ENCODE measurements at regions not wholly inside any gene's neighbourhood (a gene's known extent, or its start where the extent isn't known, plus 50 kb on each side); places are given as distances from the start of the nearest gene placed in this dataset.
A peak's percentile ranks its signal among the peaks of the same experiment; 100 is the strongest.

GRCh38 chr3:83230376-83230775 lies 1468.9 kb upstream of the GBE1 start:
- H3K4me3 ChIP-seq (ENCODE audit: low read length) = peak overlapping the region; percentile 60
- H3K4me1 ChIP-seq (ENCODE audit: low read length) = 0 out of 2 replicates have a peak, but pooled peaks cover 6% of the 10 kb centered on the region
- no peak for TF ChIP-seq EZH2 (optimal IDR thresholded peaks at IDR 0.05; ENCODE audit: low read depth, low read length)
- TF ChIP-seq EZH2phosphoT487 (IDR thresholded peaks at IDR 0.05; ENCODE audit: low read length) = no peak
- TF ChIP-seq CTCF (IDR thresholded peaks at IDR 0.05; ENCODE audit: low read length) = no peak
- H3K79me2 ChIP-seq (ENCODE audit: low read length) = no peaks in the 10 kb centered on the region
- peak overlapping the region; percentile 54; the same call in 1 of the 2 replicates for H3K9ac ChIP-seq (ENCODE audit: low read length)
- peak overlapping the region; percentile 70; the same call in 1 of the 2 replicates for H3K27ac ChIP-seq (ENCODE audit: low read length)
- DNase-seq = no peak
- no peaks in the 10 kb centered on the region for H3K27me3 ChIP-seq (replicated peaks; ENCODE audit: insufficient read depth, low read length)
- H4K20me1 ChIP-seq (ENCODE audit: insufficient read depth, low read length) = no peaks in the 10 kb centered on the region
- H3K4me2 ChIP-seq (ENCODE audit: low read depth, low read length) = peak overlapping the region; percentile 57
- H3K36me3 ChIP-seq (replicated peaks; ENCODE audit: insufficient read depth, low read length) = no peaks in the 10 kb centered on the region
- H3F3A ChIP-seq (ENCODE audit: insufficient read depth, low read length) = peaks cover 8% of the 10 kb centered on the region
- peak overlapping the region; percentile 61 for H2AFZ ChIP-seq (ENCODE audit: low read length)
- no peaks in the 10 kb centered on the region for H3K9me3 ChIP-seq (replicated peaks; ENCODE audit: insufficient read depth, low read length)
- H3K9me2 ChIP-seq (replicated peaks; ENCODE audit: insufficient read depth, low read length) = no peaks in the 10 kb centered on the region

GRCh38 chr3:83226751-83227150 lies 1465.3 kb upstream of the GBE1 start:
- Histone ChIP-seq H3K27me3 (replicated peaks; ENCODE audit: insufficient read depth, low read length) (no peaks in the 10 kb centered on the region), H3F3A (ENCODE audit: insufficient read depth, low read length) (peaks cover 8% of the 10 kb centered on the region), H3K4me3 (ENCODE audit: low read length) (no peak overlapping the region), H2AFZ (ENCODE audit: low read length) (no peak overlapping the region), H4K20me1 (ENCODE audit: insufficient read depth, low read length) (no peaks in the 10 kb centered on the region), H3K4me1 (ENCODE audit: low read length) (no peaks in the 10 kb centered on the region), H3K9ac (ENCODE audit: low read length) (no peak overlapping the region), H3K36me3 (replicated peaks; ENCODE audit: insufficient read depth, low read length) (no peaks in the 10 kb centered on the region), H3K79me2 (ENCODE audit: low read length) (no peaks in the 10 kb centered on the region), H3K9me2 (replicated peaks; ENCODE audit: insufficient read depth, low read length) (no peaks in the 10 kb centered on the region), H3K4me2 (ENCODE audit: low read depth, low read length) (no peak overlapping the region), H3K9me3 (replicated peaks; ENCODE audit: insufficient read depth, low read length) (no peaks in the 10 kb centered on the region), H3K27ac (ENCODE audit: low read length) (no peak overlapping the region)
- TF ChIP-seq EZH2 (optimal IDR thresholded peaks at IDR 0.05; ENCODE audit: low read depth, low read length) (no peak), CTCF (IDR thresholded peaks at IDR 0.05; ENCODE audit: low read length) (no peak), EZH2phosphoT487 (IDR thresholded peaks at IDR 0.05; ENCODE audit: low read length) (no peak)
- DNase-seq = no peak

GRCh38 chr3:83224101-83224868 lies 1462.8 kb upstream of the GBE1 start:
- H3K4me3 ChIP-seq (ENCODE audit: low read length) = no peak overlapping the region
- no peaks in the 10 kb centered on the region for H3K4me1 ChIP-seq (ENCODE audit: low read length)
- H4K20me1 ChIP-seq (ENCODE audit: insufficient read depth, low read length) = no peaks in the 10 kb centered on the region
- no peaks in the 10 kb centered on the region for H3K9me3 ChIP-seq (replicated peaks; ENCODE audit: insufficient read depth, low read length)
- H3K36me3 ChIP-seq (replicated peaks; ENCODE audit: insufficient read depth, low read length) = no peaks in the 10 kb centered on the region
- DNase-seq = no peak
- no peaks in the 10 kb centered on the region for H3F3A ChIP-seq (ENCODE audit: insufficient read depth, low read length)
- no peak for TF ChIP-seq EZH2phosphoT487 (IDR thresholded peaks at IDR 0.05; ENCODE audit: low read length)
- TF ChIP-seq EZH2 (optimal IDR thresholded peaks at IDR 0.05; ENCODE audit: low read depth, low read length) = no peak
- TF ChIP-seq CTCF (IDR thresholded peaks at IDR 0.05; ENCODE audit: low read length) = no peak
- no peak overlapping the region for H3K9ac ChIP-seq (ENCODE audit: low read length)
- H3K4me2 ChIP-seq (ENCODE audit: low read depth, low read length) = no peak overlapping the region
- H2AFZ ChIP-seq (ENCODE audit: low read length) = no peak overlapping the region
- H3K27ac ChIP-seq (ENCODE audit: low read length) = no peak overlapping the region
- H3K9me2 ChIP-seq (replicated peaks; ENCODE audit: insufficient read depth, low read length) = no peaks in the 10 kb centered on the region
- no peaks in the 10 kb centered on the region for H3K27me3 ChIP-seq (replicated peaks; ENCODE audit: insufficient read depth, low read length)
- no peaks in the 10 kb centered on the region for H3K79me2 ChIP-seq (ENCODE audit: low read length)

Data from MM.1S (cell line).